Stimulated activated naive B cell treated with anti-CD40 and anti-IgM and Interleukin-4, amounts not matched to agents 10 μg/mL and 1 μg/mL and 100 μg/mL, for 72 hours (primary cell): ENCODE measurements at regions not wholly inside any gene's neighbourhood (a gene's known extent, or its start where the extent isn't known, plus 50 kb on each side); places are given as distances from the start of the nearest gene placed in this dataset.

Experiments used
- ATAC-seq, 2 donors: fragments of 150-1000 bp; cut with Tn5 transposase; replicated peaks; 2 replicates each; pipeline ENCODE4 v1.10.0; 2021; ENCODE audit warnings: moderate library complexity in 1 of 2
- DNase-seq: peaks from one replicate; pipeline ENCODE4 v3.0.0; 2021
- H3K27ac Mint-ChIP-seq: one replicate; pipeline ENCODE4 v1.8.0; 2022; ENCODE audit warnings: mild to moderate bottlenecking, mixed read lengths
- H3K27me3 Mint-ChIP-seq, 2 donors: one replicate each; pipeline ENCODE4 v1.8.0; 2022; ENCODE audit warnings: mixed read lengths in 2 of 2
- H3K36me3 Mint-ChIP-seq, 2 donors: one replicate each; pipeline ENCODE4 v1.8.0; 2022; ENCODE audit warnings: mixed read lengths in 2 of 2, mild to moderate bottlenecking in 1 of 2
- H3K4me1 Mint-ChIP-seq, 2 donors: one replicate each; pipeline ENCODE4 v1.8.0; 2022; ENCODE audit warnings: mixed read lengths in 2 of 2, mild to moderate bottlenecking in 1 of 2
- H3K4me3 Mint-ChIP-seq, 2 donors: one replicate each; pipeline ENCODE4 v1.8.0; 2022; ENCODE audit warnings: mild to moderate bottlenecking in 2 of 2, mixed read lengths in 2 of 2, moderate library complexity in 1 of 2
- H3K9me3 Mint-ChIP-seq, 2 donors: one replicate each; pipeline ENCODE4 v1.8.0; 2022; ENCODE audit warnings: mixed read lengths in 2 of 2, mild to moderate bottlenecking in 1 of 2

- no peak for DNase-seq
- H3K27me3 Mint-ChIP-seq: no peaks in the 10 kb centered on the region
- H3K27ac Mint-ChIP-seq: no peak overlapping the region
- H3K36me3 Mint-ChIP-seq: no peaks in the 10 kb centered on the region
- H3K4me3 Mint-ChIP-seq: no peak overlapping the region
- no peaks in the 10 kb centered on the region for H3K9me3 Mint-ChIP-seq
- no peak for ATAC-seq
- H3K4me1 Mint-ChIP-seq: no peaks in the 10 kb centered on the region
Measured at GRCh38 chr5:8213701-8214240, 344.8 kb downstream of the MTRR start.

- Mint-ChIP-seq H3K4me3 (no peak overlapping the region), H3K36me3 (no peaks in the 10 kb centered on the region), H3K9me3 (peaks cover 0 to 2% of the 10 kb centered on the region in 2 donors), H3K27me3 (no peaks in the 10 kb centered on the region), H3K27ac (no peak overlapping the region), H3K4me1 (no peaks in the 10 kb centered on the region)
- DNase-seq (no peak), ATAC-seq (no peak)
Measured at GRCh38 chr5:8216921-8217320, 348.0 kb downstream of the MTRR start.

GRCh38 chr5:8226148-8226547, 357.2 kb downstream of the MTRR start:
- H3K27ac Mint-ChIP-seq: no peak overlapping the region
- H3K4me1 Mint-ChIP-seq: no peaks in the 10 kb centered on the region
- ATAC-seq (no peak), DNase-seq (no peak)
- no peak overlapping the region for H3K4me3 Mint-ChIP-seq
- no peaks in the 10 kb centered on the region for H3K36me3 Mint-ChIP-seq
- H3K9me3 Mint-ChIP-seq: peaks cover 7 to 8% of the 10 kb centered on the region in 2 donors
- H3K27me3 Mint-ChIP-seq: no peaks in the 10 kb centered on the region

GRCh38 chr5:8227112-8227511, 358.2 kb downstream of the MTRR start:
- no peak for DNase-seq
- no peak for ATAC-seq
- no peak overlapping the region for H3K27ac Mint-ChIP-seq
- H3K9me3 Mint-ChIP-seq: peaks cover 5 to 8% of the 10 kb centered on the region in 2 donors
- no peaks in the 10 kb centered on the region for H3K36me3 Mint-ChIP-seq
- H3K4me3 Mint-ChIP-seq: no peak overlapping the region
- no peaks in the 10 kb centered on the region for H3K4me1 Mint-ChIP-seq
- H3K27me3 Mint-ChIP-seq: no peaks in the 10 kb centered on the region

GRCh38 chr5:8229551-8229950, 360.6 kb downstream of the MTRR start:
- Mint-ChIP-seq H3K27ac (no peak overlapping the region), H3K4me3 (no peak overlapping the region), H3K9me3 (peaks cover 2 to 5% of the 10 kb centered on the region in 2 donors), H3K4me1 (no peaks in the 10 kb centered on the region), H3K36me3 (no peaks in the 10 kb centered on the region), H3K27me3 (no peaks in the 10 kb centered on the region)
- DNase-seq (no peak), ATAC-seq (peak in 1 of 2 donors; percentile 14)

GRCh38 chr5:8230868-8231267, 361.9 kb downstream of the MTRR start:
- Mint-ChIP-seq H3K27ac (no peak overlapping the region), H3K27me3 (no peaks in the 10 kb centered on the region), H3K4me1 (no peaks in the 10 kb centered on the region), H3K9me3 (peaks cover 2 to 5% of the 10 kb centered on the region in 2 donors), H3K36me3 (no peaks in the 10 kb centered on the region), H3K4me3 (no peak overlapping the region)
- no peak for ATAC-seq
- no peak for DNase-seq

GRCh38 chr5:8233479-8233878, 364.5 kb downstream of the MTRR start:
- Mint-ChIP-seq H3K9me3 (peaks cover 0 to 2% of the 10 kb centered on the region in 2 donors), H3K27me3 (no peaks in the 10 kb centered on the region), H3K4me3 (no peak overlapping the region), H3K4me1 (no peaks in the 10 kb centered on the region), H3K36me3 (no peaks in the 10 kb centered on the region), H3K27ac (no peak overlapping the region)
- DNase-seq (no peak), ATAC-seq (no peak)

- H3K27ac Mint-ChIP-seq: no peak overlapping the region
- no peak overlapping the region for H3K4me3 Mint-ChIP-seq
- peaks cover 0 to 2% of the 10 kb centered on the region in 2 donors for H3K9me3 Mint-ChIP-seq
- ATAC-seq (no peak), DNase-seq (no peak)
- H3K4me1 Mint-ChIP-seq: no peaks in the 10 kb centered on the region
- H3K36me3 Mint-ChIP-seq: no peaks in the 10 kb centered on the region
- no peaks in the 10 kb centered on the region for H3K27me3 Mint-ChIP-seq
Measured at GRCh38 chr5:8234179-8234770, 365.3 kb downstream of the MTRR start.

- H3K36me3 Mint-ChIP-seq: no peaks in the 10 kb centered on the region
- DNase-seq: no peak
- no peaks in the 10 kb centered on the region for H3K27me3 Mint-ChIP-seq
- H3K4me3 Mint-ChIP-seq: no peak overlapping the region
- peaks cover 0 to 2% of the 10 kb centered on the region in 2 donors for H3K9me3 Mint-ChIP-seq
- H3K4me1 Mint-ChIP-seq: no peaks in the 10 kb centered on the region
- H3K27ac Mint-ChIP-seq: no peak overlapping the region
- no peak for ATAC-seq
Measured at GRCh38 chr5:8238080-8238479, 369.1 kb downstream of the MTRR start.

GRCh38 chr5:8239198-8239597, 370.2 kb downstream of the MTRR start:
- ATAC-seq (no peak), DNase-seq (no peak)
- H3K4me1 Mint-ChIP-seq: no peaks in the 10 kb centered on the region
- H3K27ac Mint-ChIP-seq: no peak overlapping the region
- H3K9me3 Mint-ChIP-seq: peaks cover 0 to 2% of the 10 kb centered on the region in 2 donors
- no peaks in the 10 kb centered on the region for H3K27me3 Mint-ChIP-seq
- H3K36me3 Mint-ChIP-seq: no peaks in the 10 kb centered on the region
- no peak overlapping the region for H3K4me3 Mint-ChIP-seq

GRCh38 chr5:8239646-8240045, 370.7 kb downstream of the MTRR start:
- peaks cover 0 to 2% of the 10 kb centered on the region in 2 donors for H3K9me3 Mint-ChIP-seq
- no peak overlapping the region for H3K27ac Mint-ChIP-seq
- H3K4me3 Mint-ChIP-seq: no peak overlapping the region
- H3K36me3 Mint-ChIP-seq: no peaks in the 10 kb centered on the region
- ATAC-seq: no peak
- no peaks in the 10 kb centered on the region for H3K4me1 Mint-ChIP-seq
- no peaks in the 10 kb centered on the region for H3K27me3 Mint-ChIP-seq
- no peak for DNase-seq

GRCh38 chr5:8241076-8241475, 372.1 kb downstream of the MTRR start:
- ATAC-seq (no peak), DNase-seq (no peak)
- no peak overlapping the region for H3K4me3 Mint-ChIP-seq
- no peaks in the 10 kb centered on the region for H3K4me1 Mint-ChIP-seq
- no peaks in the 10 kb centered on the region for H3K36me3 Mint-ChIP-seq
- H3K9me3 Mint-ChIP-seq: peaks cover 0 to 2% of the 10 kb centered on the region in 2 donors
- H3K27ac Mint-ChIP-seq: no peak overlapping the region
- H3K27me3 Mint-ChIP-seq: no peaks in the 10 kb centered on the region

GRCh38 chr5:8241558-8241957, 372.6 kb downstream of the MTRR start:
- DNase-seq: no peak
- Mint-ChIP-seq H3K9me3 (no peaks in the 10 kb centered on the region), H3K27ac (no peak overlapping the region), H3K4me3 (no peak overlapping the region), H3K4me1 (no peaks in the 10 kb centered on the region), H3K36me3 (no peaks in the 10 kb centered on the region), H3K27me3 (no peaks in the 10 kb centered on the region)
- no peak for ATAC-seq

GRCh38 chr5:8247049-8247899, 378.3 kb downstream of the MTRR start:
- H3K4me1 Mint-ChIP-seq: no peaks in the 10 kb centered on the region
- DNase-seq: no peak
- no peak overlapping the region for H3K27ac Mint-ChIP-seq
- no peak overlapping the region for H3K4me3 Mint-ChIP-seq
- H3K36me3 Mint-ChIP-seq: no peaks in the 10 kb centered on the region
- H3K9me3 Mint-ChIP-seq: peaks cover 0 to 1% of the 10 kb centered on the region in 2 donors
- H3K27me3 Mint-ChIP-seq: no peaks in the 10 kb centered on the region
- no peak for ATAC-seq

- H3K36me3 Mint-ChIP-seq: no peaks in the 10 kb centered on the region
- DNase-seq: no peak
- H3K27me3 Mint-ChIP-seq: no peaks in the 10 kb centered on the region
- no peak overlapping the region for H3K27ac Mint-ChIP-seq
- H3K4me1 Mint-ChIP-seq: no peaks in the 10 kb centered on the region
- no peak for ATAC-seq
- no peak overlapping the region for H3K4me3 Mint-ChIP-seq
- peaks cover 0 to 1% of the 10 kb centered on the region in 2 donors for H3K9me3 Mint-ChIP-seq
Measured at GRCh38 chr5:8253376-8253775, 384.4 kb downstream of the MTRR start.
